ENCODE measurements at regions not wholly inside any gene's neighbourhood (a gene's known extent, or its start where the extent isn't known, plus 50 kb on each side); places are given as distances from the start of the nearest gene placed in this dataset.

DNA sequence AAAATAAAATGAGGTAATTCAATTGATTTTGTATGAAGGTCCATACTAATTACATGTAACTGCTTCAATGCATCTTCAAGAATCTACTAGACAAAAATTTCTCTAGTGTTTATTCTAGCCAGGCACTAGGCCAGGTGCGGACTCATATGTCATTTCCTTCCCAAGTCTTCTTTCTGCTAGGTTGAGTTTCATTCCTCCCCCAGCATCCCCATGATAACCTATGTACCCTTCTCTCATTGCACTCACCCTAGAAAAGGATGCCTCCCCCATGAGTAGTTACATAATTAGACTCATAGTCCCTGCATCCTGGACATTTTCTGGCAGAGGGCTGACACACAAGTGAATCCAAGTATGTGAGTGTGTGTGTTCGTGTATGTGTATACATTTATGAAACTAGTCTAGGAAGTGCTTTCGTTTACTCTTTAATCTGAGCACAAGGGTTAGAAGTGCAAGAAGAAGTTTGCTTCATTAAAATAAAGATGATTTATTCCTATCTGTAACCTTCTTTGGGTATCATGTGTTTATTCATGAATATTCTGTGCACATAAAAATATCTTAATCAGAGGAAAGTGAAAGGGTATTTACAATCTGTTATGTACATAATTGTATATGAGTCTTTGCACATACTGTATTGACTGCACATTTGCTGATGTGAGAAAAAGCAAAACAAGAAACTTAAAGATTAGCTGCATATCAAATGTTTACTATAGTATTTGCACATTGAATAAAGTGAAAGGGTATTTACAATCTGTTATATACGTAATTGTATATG lies 585.6 kb upstream of the ZNF717 start:
- Histone ChIP-seq H3F3A (ENCODE audit: low read depth) (no peaks in the 10 kb centered on the region), H3K27ac (no peak overlapping the region), H3K9me3 (ENCODE audit: low read depth) (no peaks in the 10 kb centered on the region), H3K27me3 (no peaks in the 10 kb centered on the region), H2AFZ (replicated peaks) (no peak overlapping the region), H4K20me1 (ENCODE audit: low read depth) (no peaks in the 10 kb centered on the region), H3K4me2 (no peak overlapping the region), H3K36me3 (no peaks in the 10 kb centered on the region), H3K4me3 (no peak overlapping the region), H3K4me1 (no peaks in the 10 kb centered on the region), H3K79me2 (ENCODE audit: low read depth) (no peaks in the 10 kb centered on the region), H3K9ac (no peak overlapping the region)
- Mint-ChIP-seq H3K27me3 (ENCODE audit: insufficient read depth, low read depth) (no peaks in the 10 kb centered on the region), H3K4me1 (no peaks in the 10 kb centered on the region), H3K36me3 (no peaks in the 10 kb centered on the region), H3K9me3 (no peaks in the 10 kb centered on the region), H3K4me3 (no peak overlapping the region), H3K27ac (no peak overlapping the region)
- no peak for DNase-seq (ENCODE audit: low spot score)
- no peak for TF ChIP-seq EZH2phosphoT487 (IDR thresholded peaks at IDR 0.05)
- TF ChIP-seq EZH2 (IDR thresholded peaks at IDR 0.05), result no peak
- TF ChIP-seq, protein P1, sequence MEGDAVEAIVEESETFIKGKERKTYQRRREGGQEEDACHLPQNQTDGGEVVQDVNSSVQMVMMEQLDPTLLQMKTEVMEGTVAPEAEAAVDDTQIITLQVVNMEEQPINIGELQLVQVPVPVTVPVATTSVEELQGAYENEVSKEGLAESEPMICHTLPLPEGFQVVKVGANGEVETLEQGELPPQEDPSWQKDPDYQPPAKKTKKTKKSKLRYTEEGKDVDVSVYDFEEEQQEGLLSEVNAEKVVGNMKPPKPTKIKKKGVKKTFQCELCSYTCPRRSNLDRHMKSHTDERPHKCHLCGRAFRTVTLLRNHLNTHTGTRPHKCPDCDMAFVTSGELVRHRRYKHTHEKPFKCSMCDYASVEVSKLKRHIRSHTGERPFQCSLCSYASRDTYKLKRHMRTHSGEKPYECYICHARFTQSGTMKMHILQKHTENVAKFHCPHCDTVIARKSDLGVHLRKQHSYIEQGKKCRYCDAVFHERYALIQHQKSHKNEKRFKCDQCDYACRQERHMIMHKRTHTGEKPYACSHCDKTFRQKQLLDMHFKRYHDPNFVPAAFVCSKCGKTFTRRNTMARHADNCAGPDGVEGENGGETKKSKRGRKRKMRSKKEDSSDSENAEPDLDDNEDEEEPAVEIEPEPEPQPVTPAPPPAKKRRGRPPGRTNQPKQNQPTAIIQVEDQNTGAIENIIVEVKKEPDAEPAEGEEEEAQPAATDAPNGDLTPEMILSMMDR (IDR thresholded peaks at IDR 0.05), result no peak

DNA sequence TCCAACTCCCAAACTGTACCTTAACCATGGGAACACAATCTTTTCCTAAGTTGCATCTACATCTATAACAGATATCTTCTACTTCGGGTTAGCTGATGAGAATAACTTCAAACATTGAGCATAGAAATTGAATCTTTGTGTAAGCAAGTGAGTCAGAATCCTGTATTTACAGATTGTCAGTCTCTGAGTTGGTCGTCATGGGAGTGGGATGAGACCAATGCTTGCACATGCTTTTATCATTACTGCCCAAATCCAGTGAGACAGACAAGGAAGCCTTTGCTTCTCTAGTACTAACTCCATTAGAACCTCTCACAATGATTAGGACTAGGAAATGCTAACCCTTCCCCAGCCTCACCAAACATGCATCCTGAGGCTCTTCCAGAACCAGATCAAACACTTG lies 587.1 kb upstream of the ZNF717 start:
- TF ChIP-seq, protein P1 (IDR thresholded peaks at IDR 0.05), result no peak
- no peak for TF ChIP-seq EZH2 (IDR thresholded peaks at IDR 0.05)
- no peak for TF ChIP-seq EZH2phosphoT487 (IDR thresholded peaks at IDR 0.05)
- H3K27ac Mint-ChIP-seq, result no peak overlapping the region

DNA sequence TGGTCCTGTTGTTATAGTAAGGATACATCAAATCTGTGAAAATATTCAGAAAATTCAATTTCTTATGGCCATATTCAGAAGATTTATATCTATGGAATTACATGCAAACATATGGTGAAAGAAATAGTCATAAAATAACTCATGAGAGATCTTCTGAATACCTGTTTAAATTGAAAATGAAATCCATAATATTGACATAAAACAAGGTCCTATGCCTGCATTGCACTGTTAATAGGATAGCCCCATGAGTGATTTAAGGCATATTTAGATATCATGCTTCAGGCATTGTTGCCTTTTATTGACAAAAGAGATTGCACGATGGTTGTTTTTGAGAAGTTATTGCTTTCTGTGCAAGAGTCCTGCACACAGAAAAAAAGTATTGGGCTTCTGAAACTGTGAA lies 591.7 kb upstream of the ZNF717 start:
- no peak overlapping the region for H3K27ac ChIP-seq
- H3K4me3 ChIP-seq, result no peak overlapping the region
- no peaks in the 10 kb centered on the region for H3K4me1 ChIP-seq
- Mint-ChIP-seq H3K4me1 (no peaks in the 10 kb centered on the region), H3K9me3 (no peaks in the 10 kb centered on the region), H3K27ac (no peak overlapping the region), H3K27me3 (ENCODE audit: insufficient read depth, low read depth) (no peaks in the 10 kb centered on the region), H3K36me3 (no peaks in the 10 kb centered on the region), H3K4me3 (no peak overlapping the region)
- no peak overlapping the region for H2AFZ ChIP-seq (replicated peaks)
- no peaks in the 10 kb centered on the region for H3K27me3 ChIP-seq
- H3K9ac ChIP-seq, result no peak overlapping the region
- TF ChIP-seq EZH2phosphoT487 (IDR thresholded peaks at IDR 0.05) (no peak), EZH2 (IDR thresholded peaks at IDR 0.05) (no peak)
- TF ChIP-seq, protein P1 (IDR thresholded peaks at IDR 0.05), result no peak
- H3K36me3 ChIP-seq, result no peaks in the 10 kb centered on the region
- H3F3A ChIP-seq (ENCODE audit: low read depth), result no peaks in the 10 kb centered on the region
- H3K4me2 ChIP-seq, result no peak overlapping the region
- no peaks in the 10 kb centered on the region for H3K79me2 ChIP-seq (ENCODE audit: low read depth)
- no peaks in the 10 kb centered on the region for H3K9me3 ChIP-seq (ENCODE audit: low read depth)
- H4K20me1 ChIP-seq (ENCODE audit: low read depth), result no peaks in the 10 kb centered on the region
- DNase-seq (ENCODE audit: low spot score), result no peak

More for the DNA sequence above, 587.1 kb upstream of the ZNF717 start:
- no peaks in the 10 kb centered on the region for H3K36me3 ChIP-seq
- H3K27me3 Mint-ChIP-seq (ENCODE audit: insufficient read depth, low read depth), result no peaks in the 10 kb centered on the region
- no peaks in the 10 kb centered on the region for H3K4me1 ChIP-seq
- no peaks in the 10 kb centered on the region for H3K36me3 Mint-ChIP-seq
- no peaks in the 10 kb centered on the region for H3F3A ChIP-seq (ENCODE audit: low read depth)
- H3K27me3 ChIP-seq, result no peaks in the 10 kb centered on the region
- no peak overlapping the region for H3K4me3 Mint-ChIP-seq
- DNase-seq (ENCODE audit: low spot score), result no peak
- H3K79me2 ChIP-seq (ENCODE audit: low read depth), result no peaks in the 10 kb centered on the region
- no peak overlapping the region for H3K27ac ChIP-seq
- H3K4me2 ChIP-seq, result no peak overlapping the region
- H2AFZ ChIP-seq (replicated peaks), result no peak overlapping the region
- no peaks in the 10 kb centered on the region for H3K9me3 Mint-ChIP-seq
- H3K9ac ChIP-seq, result no peak overlapping the region
- H3K9me3 ChIP-seq (ENCODE audit: low read depth), result no peaks in the 10 kb centered on the region
- no peaks in the 10 kb centered on the region for H3K4me1 Mint-ChIP-seq
- no peaks in the 10 kb centered on the region for H4K20me1 ChIP-seq (ENCODE audit: low read depth)
- no peak overlapping the region for H3K4me3 ChIP-seq
